ENCODE measurements at regions not wholly inside any gene's neighbourhood (a gene's known extent, or its start where the extent isn't known, plus 50 kb on each side); places are given as distances from the start of the nearest gene placed in this dataset.
"Not testable (repeated sequence)": the region's sequence is repeated elsewhere in the genome, so short reads cannot be mapped to it uniquely, and the experiment has no call there.

- CTCF ChIA-PET: no interaction called here
- Histone ChIP-seq H2AFZ (no peak overlapping the region), H3K27me3 (ENCODE audit: insufficient read depth, low read depth) (no peaks in the 10 kb centered on the region), H3K4me3 (no peak overlapping the region), H3F3A (ENCODE audit: insufficient read depth, low read depth) (peaks cover 9% of the 10 kb centered on the region), H3K9me2 (ENCODE audit: insufficient read depth) (no peaks in the 10 kb centered on the region; the same call in 1 of the 2 replicates), H3K36me3 (ENCODE audit: low read depth) (no peaks in the 10 kb centered on the region), H3K4me1 (replicated peaks; ENCODE audit: insufficient read depth) (peaks cover 15% of the 10 kb centered on the region), H3K9me3 (ENCODE audit: insufficient read depth, low read depth) (no peaks in the 10 kb centered on the region; the same call in 1 of the 2 replicates), H3K79me2 (ENCODE audit: low read depth) (no peaks in the 10 kb centered on the region), H3K27ac (no peak overlapping the region), H3K4me2 (no peak overlapping the region), H4K20me1 (ENCODE audit: insufficient read depth) (no peaks in the 10 kb centered on the region)
- DNase-seq: no peak
- intact Hi-C loops (cut with micrococcal nuclease; ENCODE audit: unreplicated experiment): no loop called here
- no peak for TF ChIP-seq CTCF (conservative IDR thresholded peaks at IDR 0.05)
- TF ChIP-seq EZH2 (IDR thresholded peaks at IDR 0.05; ENCODE audit: low read depth): no peak
- BruUV-seq (replicated peaks): no TSS peak
- POLR2A ChIA-PET (ENCODE audit: unreplicated experiment): no interaction called here
Measured at GRCh38 chr13:110980921-110981320, 66.1 kb upstream of the ANKRD10 start.

GRCh38 chr13:110979149-110979548 is 64.3 kb upstream of the ANKRD10 start:
- DNase-seq; H3K4me2 ChIP-seq; H3K79me2 ChIP-seq (ENCODE audit: low read depth); H3K27me3 ChIP-seq (ENCODE audit: insufficient read depth, low read depth); H3K9me2 ChIP-seq (ENCODE audit: insufficient read depth); H2AFZ ChIP-seq; H4K20me1 ChIP-seq (ENCODE audit: insufficient read depth); BruUV-seq (replicated peaks); H3K4me3 ChIP-seq; CTCF ChIA-PET; intact Hi-C loops (cut with micrococcal nuclease; ENCODE audit: unreplicated experiment); H3F3A ChIP-seq (ENCODE audit: insufficient read depth, low read depth); H3K27ac ChIP-seq; H3K9me3 ChIP-seq (ENCODE audit: insufficient read depth, low read depth); H3K36me3 ChIP-seq (ENCODE audit: low read depth): not testable (repeated sequence)
- H3K4me1 ChIP-seq (replicated peaks; ENCODE audit: insufficient read depth): peaks cover 15% of the 10 kb centered on the region
- POLR2A ChIA-PET (ENCODE audit: unreplicated experiment): interaction anchor here (0.5 kb wide), 1 partner anchor 81 kb away, joined by 10 read pairs; no protein-coding TSS in a partner anchor

DNA sequence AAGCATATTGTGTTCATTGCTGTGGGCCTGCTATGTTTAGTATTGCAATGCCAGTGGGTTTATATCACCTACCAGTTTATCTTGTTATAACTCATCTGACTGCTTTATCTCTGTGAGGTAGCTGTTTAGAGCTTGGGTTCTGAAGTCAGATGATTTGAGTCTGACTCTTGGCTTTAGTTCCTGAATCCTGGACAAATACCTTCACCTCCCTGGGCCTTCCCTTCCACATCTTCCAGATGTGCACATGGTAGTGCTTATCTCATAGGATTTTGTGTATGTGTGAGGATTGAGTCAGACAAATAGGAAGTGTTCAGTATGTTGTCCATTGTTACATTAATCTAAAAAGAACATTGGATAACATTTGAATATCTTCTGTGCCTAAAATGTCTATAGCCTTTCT is 63.5 kb upstream of the ANKRD10 start:
- DNase-seq: no peak
- no TSS peak for BruUV-seq (replicated peaks)
- Histone ChIP-seq H3K9me2 (ENCODE audit: insufficient read depth) (no peaks in the 10 kb centered on the region; the same call in 1 of the 2 replicates), H3K4me2 (no peak overlapping the region), H4K20me1 (ENCODE audit: insufficient read depth) (no peaks in the 10 kb centered on the region), H3K36me3 (ENCODE audit: low read depth) (no peaks in the 10 kb centered on the region), H2AFZ (no peak overlapping the region), H3K79me2 (ENCODE audit: low read depth) (no peaks in the 10 kb centered on the region), H3K4me3 (no peak overlapping the region), H3K9me3 (ENCODE audit: insufficient read depth, low read depth) (no peaks in the 10 kb centered on the region; the same call in 1 of the 2 replicates), H3K27ac (no peak overlapping the region), H3F3A (ENCODE audit: insufficient read depth, low read depth) (peaks cover 9% of the 10 kb centered on the region), H3K27me3 (ENCODE audit: insufficient read depth, low read depth) (no peaks in the 10 kb centered on the region), H3K4me1 (replicated peaks; ENCODE audit: insufficient read depth) (peaks cover 15% of the 10 kb centered on the region)
- intact Hi-C loops (cut with micrococcal nuclease; ENCODE audit: unreplicated experiment): no loop called here
- TF ChIP-seq CTCF (conservative IDR thresholded peaks at IDR 0.05): no peak
- TF ChIP-seq EZH2 (IDR thresholded peaks at IDR 0.05; ENCODE audit: low read depth): no peak
- ChIA-PET CTCF (no interaction called here), POLR2A (ENCODE audit: unreplicated experiment) (no interaction called here)

DNA sequence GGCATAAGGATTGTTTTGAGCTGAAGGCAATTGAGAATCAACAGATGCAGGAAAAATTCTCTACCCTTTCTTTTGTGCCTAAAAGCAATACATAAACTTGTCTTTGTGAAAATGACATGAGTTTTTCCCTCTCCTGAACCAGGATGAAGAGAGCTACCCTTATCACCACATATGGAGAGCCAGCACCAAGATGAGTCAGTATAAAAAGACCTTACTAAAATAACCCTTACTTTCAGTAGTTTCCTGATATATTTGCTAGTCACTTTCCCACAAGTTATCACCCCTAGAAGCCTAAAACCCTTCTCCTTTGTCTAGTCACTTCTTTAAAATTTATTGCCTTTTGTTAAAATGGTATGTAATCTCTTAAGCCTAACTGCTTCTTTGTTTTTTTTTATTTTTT is 61.9 kb upstream of the ANKRD10 start:
- Histone ChIP-seq H3K4me1 (replicated peaks; ENCODE audit: insufficient read depth) (peaks cover 10% of the 10 kb centered on the region), H3K36me3 (ENCODE audit: low read depth) (no peaks in the 10 kb centered on the region), H3K9me2 (ENCODE audit: insufficient read depth) (no peaks in the 10 kb centered on the region), H3K27me3 (ENCODE audit: insufficient read depth, low read depth) (no peaks in the 10 kb centered on the region), H3K9me3 (ENCODE audit: insufficient read depth, low read depth) (peaks cover 6% of the 10 kb centered on the region; the same call in 1 of the 2 replicates), H2AFZ (no peak overlapping the region), H3K79me2 (ENCODE audit: low read depth) (no peaks in the 10 kb centered on the region), H3K4me2 (no peak overlapping the region), H3K4me3 (no peak overlapping the region), H3F3A (ENCODE audit: insufficient read depth, low read depth) (peaks cover 5% of the 10 kb centered on the region), H3K27ac (no peak overlapping the region), H4K20me1 (ENCODE audit: insufficient read depth) (no peaks in the 10 kb centered on the region)
- ChIA-PET POLR2A (ENCODE audit: unreplicated experiment) (interaction anchor here (0.5 kb wide), 1 partner anchor 1292 kb away, joined by 5 read pairs; no protein-coding TSS in a partner anchor), CTCF (no interaction called here)
- TF ChIP-seq EZH2 (IDR thresholded peaks at IDR 0.05; ENCODE audit: low read depth) (no peak), CTCF (conservative IDR thresholded peaks at IDR 0.05) (no peak)
- intact Hi-C loops (cut with micrococcal nuclease; ENCODE audit: unreplicated experiment): no loop called here
- DNase-seq: no peak
- BruUV-seq (replicated peaks): no TSS peak
